Vagina (tissue), 2 donors: ENCODE measurements at regions not wholly inside any gene's neighbourhood (a gene's known extent, or its start where the extent isn't known, plus 50 kb on each side); places are given as distances from the start of the nearest gene placed in this dataset.
"Not testable (repeated sequence)": the region's sequence is repeated elsewhere in the genome, so short reads cannot be mapped to it uniquely, and the experiment has no call there.

ENCODE experiments used
- DNase-seq, 2 donors: peaks; one replicate each; pipeline ENCODE4 v3.0.0-alpha.2; 2017; ENCODE audit errors: extremely low spot score in 2 of 2
- H3K27ac ChIP-seq: fragments of 200-600 bp; sonication (generic); one replicate; pipeline ENCODE4 v1.5.1; 2019
- H3K27me3 ChIP-seq: fragments of 200-600 bp; sonication (generic); one replicate; pipeline ENCODE4 v1.5.1; 2019
- H3K36me3 ChIP-seq, 2 donors: fragments of 200-600 bp; sonication (generic); one replicate each; pipeline ENCODE4 v1.5.1; 2017 to 2019
- H3K4me1 ChIP-seq: fragments of 200-600 bp; sonication (generic); one replicate; pipeline ENCODE4 v1.5.1; 2019
- H3K4me3 ChIP-seq, 2 donors: fragments of 200-600 bp; sonication (generic); 1 replicate in 1 of 2; 2 replicates in 1 of 2; pipeline ENCODE4 v1.5.1; 2016 to 2019
- H3K9me3 ChIP-seq: fragments of 200-600 bp; sonication (generic); one replicate; pipeline ENCODE4 v1.5.1; 2019
- CTCF ChIP-seq, 3 experiments: fragments of 450-650 bp in 2 of 3; fragments of 200-600 bp in 1 of 3; sonication (generic) in 1 of 3; IDR thresholded peaks; one replicate each; pipeline ENCODE4 v1.5.1; 2017 to 2019; ENCODE audit warnings: antibody characterized with exemption in 3 of 3, mild to moderate bottlenecking in 2 of 3, moderate library complexity in 2 of 3
- POLR2A ChIP-seq, 2 donors: fragments of 450-650 bp; IDR thresholded peaks; one replicate each; pipeline ENCODE4 v1.6.1; 2017; ENCODE audit warnings: antibody characterized with exemption in 2 of 2, mild to moderate bottlenecking in 2 of 2, moderate library complexity in 2 of 2
- POLR2AphosphoS5 ChIP-seq, 2 donors: sonication (generic); formaldehyde crosslinking; IDR thresholded peaks; one replicate each; pipeline ENCODE4 v1.9.0; 2017; ENCODE audit warnings: antibody characterized with exemption in 2 of 2, mild to moderate bottlenecking in 2 of 2, low read depth in 1 of 2; ENCODE audit not compliant: insufficient read depth in 1 of 2
- intact Hi-C: fragments of 100-400 bp; cut with DNase I; formaldehyde crosslinking; loops from one replicate; pipeline ENCODE4 v1.15.1; 2023

GRCh38 chr7:112668561-112668960 is 121.6 kb downstream of the TMEM168 start:
- no peak overlapping the region for H3K27ac ChIP-seq
- H3K36me3 ChIP-seq, result no peaks in the 10 kb centered on the region
- DNase-seq, result no peak
- intact Hi-C loops, result no loop called here
- H3K4me3 ChIP-seq, result no peak overlapping the region
- no peaks in the 10 kb centered on the region for H3K4me1 ChIP-seq
- TF ChIP-seq POLR2A (IDR thresholded peaks at IDR 0.05) (no peak), POLR2AphosphoS5 (IDR thresholded peaks at IDR 0.05; ENCODE audit: insufficient read depth in 1 of 2, low read depth in 1 of 2) (no peak), CTCF (IDR thresholded peaks at IDR 0.05) (no peak)
- no peaks in the 10 kb centered on the region for H3K27me3 ChIP-seq
- no peaks in the 10 kb centered on the region for H3K9me3 ChIP-seq

- TF ChIP-seq POLR2AphosphoS5 (IDR thresholded peaks at IDR 0.05; ENCODE audit: insufficient read depth in 1 of 2, low read depth in 1 of 2), result no peak
- TF ChIP-seq POLR2A (IDR thresholded peaks at IDR 0.05), result no peak
- no peak for TF ChIP-seq CTCF (IDR thresholded peaks at IDR 0.05)
- no peaks in the 10 kb centered on the region for H3K4me1 ChIP-seq
- no peak overlapping the region for H3K27ac ChIP-seq
- intact Hi-C loops, result no loop called here
- H3K9me3 ChIP-seq, result no peaks in the 10 kb centered on the region
- no peak for DNase-seq
- no peak overlapping the region for H3K4me3 ChIP-seq
- no peaks in the 10 kb centered on the region for H3K36me3 ChIP-seq
- no peaks in the 10 kb centered on the region for H3K27me3 ChIP-seq
Observed at GRCh38 chr7:112669306-112669705, 120.9 kb downstream of the TMEM168 start.

GRCh38 chr7:112670193-112670592 is 120.0 kb downstream of the TMEM168 start:
- TF ChIP-seq CTCF (IDR thresholded peaks at IDR 0.05) (no peak), POLR2A (IDR thresholded peaks at IDR 0.05) (no peak), POLR2AphosphoS5 (IDR thresholded peaks at IDR 0.05; ENCODE audit: insufficient read depth in 1 of 2, low read depth in 1 of 2) (no peak)
- Histone ChIP-seq H3K36me3 (no peaks in the 10 kb centered on the region), H3K9me3 (no peaks in the 10 kb centered on the region), H3K4me1 (no peaks in the 10 kb centered on the region), H3K27me3 (no peaks in the 10 kb centered on the region), H3K4me3 (no peak overlapping the region), H3K27ac (no peak overlapping the region)
- DNase-seq, result no peak
- intact Hi-C loops, result no loop called here

- H3K4me3 ChIP-seq, result no peak overlapping the region
- intact Hi-C loops, result no loop called here
- no peaks in the 10 kb centered on the region for H3K27me3 ChIP-seq
- no peak overlapping the region for H3K27ac ChIP-seq
- no peak for DNase-seq
- TF ChIP-seq POLR2A (IDR thresholded peaks at IDR 0.05), result no peak
- no peak for TF ChIP-seq POLR2AphosphoS5 (IDR thresholded peaks at IDR 0.05; ENCODE audit: insufficient read depth in 1 of 2, low read depth in 1 of 2)
- TF ChIP-seq CTCF (IDR thresholded peaks at IDR 0.05), result no peak
- no peaks in the 10 kb centered on the region for H3K4me1 ChIP-seq
- no peaks in the 10 kb centered on the region for H3K36me3 ChIP-seq
- no peaks in the 10 kb centered on the region for H3K9me3 ChIP-seq
Observed at GRCh38 chr7:112678626-112679025, 111.6 kb downstream of the TMEM168 start.

GRCh38 chr7:112689466-112690177 is 100.6 kb downstream of the TMEM168 start:
- H3K36me3 ChIP-seq, H3K4me1 ChIP-seq, intact Hi-C loops, H3K9me3 ChIP-seq, H3K27ac ChIP-seq, DNase-seq, H3K27me3 ChIP-seq, H3K4me3 ChIP-seq: not testable (repeated sequence)
